ENCODE measurements at regions not wholly inside any gene's neighbourhood (a gene's known extent, or its start where the extent isn't known, plus 50 kb on each side); places are given as distances from the start of the nearest gene placed in this dataset.

GRCh38 chr2:221085936-221086335 lies 486.2 kb downstream of the EPHA4 start:
- TF ChIP-seq CTCF (IDR thresholded peaks at IDR 0.05) (no peak), ZFX (IDR thresholded peaks at IDR 0.05; ENCODE audit: borderline replicate concordance) (no peak)

All from 22Rv1 (cell line).